Right hindlimb (tissue), 1 donor: ENCODE measurements at regions not wholly inside any gene's neighbourhood (a gene's known extent, or its start where the extent isn't known, plus 50 kb on each side); places are given as distances from the start of the nearest gene placed in this dataset.

Experiments
- DNase-seq: peaks from one replicate; pipeline ENCODE4 v3.0.0-alpha.2; 2018

DNA sequence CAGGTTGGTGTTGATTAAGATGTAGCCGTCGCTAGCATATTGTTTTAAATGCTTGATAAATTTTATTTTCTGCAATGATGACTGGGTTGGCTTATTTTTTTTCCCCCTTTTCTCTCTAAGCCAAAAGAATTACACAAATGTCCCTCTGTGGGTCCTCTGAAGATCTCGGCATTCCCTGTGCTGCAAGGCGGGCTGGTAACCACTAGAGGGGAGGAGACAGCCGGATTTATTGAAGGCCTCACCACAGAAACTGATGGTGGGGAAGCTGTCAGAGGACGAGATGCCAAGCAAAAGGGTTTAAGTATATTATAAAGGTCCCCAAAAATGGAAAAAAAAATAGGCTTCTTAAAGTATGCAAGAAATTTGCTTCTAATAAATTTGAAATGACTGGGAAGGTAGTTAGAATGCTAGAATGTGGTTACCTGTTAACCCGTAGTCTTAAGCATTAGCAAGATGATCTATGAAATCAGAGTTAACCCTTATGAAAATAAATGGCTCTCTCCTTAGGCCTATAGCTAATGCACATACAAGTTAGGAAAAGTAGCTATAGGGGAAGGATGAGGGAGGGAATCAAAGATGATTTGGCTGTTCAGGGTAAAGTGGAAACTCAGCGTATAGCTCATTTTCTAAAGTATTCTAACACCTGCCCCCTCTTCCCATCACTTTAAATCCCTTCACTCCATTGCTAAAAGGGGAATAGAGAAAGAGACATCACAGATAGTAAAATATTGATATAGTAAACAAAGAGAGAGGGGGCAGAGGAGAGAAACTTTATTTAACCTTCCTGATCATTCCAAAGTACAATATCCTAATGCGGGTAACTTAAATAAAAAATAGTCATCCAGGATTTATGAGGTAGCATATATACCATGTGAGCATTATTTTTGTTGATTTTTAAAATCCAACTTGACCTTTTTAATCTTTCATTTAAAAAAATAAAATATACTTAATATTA is 894.5 kb upstream of the POU3F3 start:
- DNase-seq, result peak; percentile 69

- DNase-seq, result no peak
Observed at GRCh38 chr2:103960129-103960513, 893.8 kb upstream of the POU3F3 start.

GRCh38 chr2:103960951-103961350 is 893.0 kb upstream of the POU3F3 start:
- DNase-seq, result no peak

GRCh38 chr2:103961862-103962261 is 892.1 kb upstream of the POU3F3 start:
- DNase-seq, result no peak

DNA sequence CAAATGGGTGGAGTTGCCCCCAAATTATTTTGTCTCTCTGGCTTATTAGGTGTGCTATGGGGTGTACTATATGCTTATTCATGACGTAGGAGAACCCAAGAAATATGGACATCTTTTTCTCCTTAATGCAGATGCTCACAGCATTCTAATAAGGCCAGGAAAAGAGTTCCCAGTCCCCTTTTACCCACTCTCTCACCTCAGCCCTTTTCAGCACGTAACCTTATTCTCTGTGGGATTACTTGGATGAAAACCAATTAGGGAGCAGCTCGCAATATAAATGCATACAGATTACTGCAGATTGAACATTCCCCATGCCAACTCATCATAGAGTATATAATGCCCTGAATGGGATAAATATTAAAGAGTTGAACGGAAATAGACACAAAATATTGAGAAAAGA is 891.2 kb upstream of the POU3F3 start:
- no peak for DNase-seq

- no peak for DNase-seq
Observed at GRCh38 chr2:103963146-103963725, 890.7 kb upstream of the POU3F3 start.

- DNase-seq, result no peak
Observed at GRCh38 chr2:103977241-103977640, 876.7 kb upstream of the POU3F3 start.

DNA sequence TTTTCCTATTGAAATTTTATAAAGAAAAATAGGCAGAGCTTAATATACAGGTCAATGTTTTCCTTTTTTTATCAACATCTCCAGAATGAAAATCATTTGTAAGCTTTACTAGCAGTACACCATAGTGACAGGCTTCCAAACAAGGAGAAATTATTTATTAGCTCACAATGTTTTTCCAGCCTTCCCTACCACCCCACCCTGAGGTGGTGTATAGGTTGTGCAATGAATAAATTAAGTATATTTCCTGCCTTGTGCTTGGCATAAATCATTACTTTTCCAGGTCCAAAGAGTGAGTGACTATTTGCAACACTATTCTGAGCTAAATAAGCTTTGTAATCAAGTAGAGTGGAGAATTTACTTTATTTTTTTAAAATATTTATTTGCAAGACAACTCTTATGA is 876.2 kb upstream of the POU3F3 start:
- DNase-seq, result no peak

DNA sequence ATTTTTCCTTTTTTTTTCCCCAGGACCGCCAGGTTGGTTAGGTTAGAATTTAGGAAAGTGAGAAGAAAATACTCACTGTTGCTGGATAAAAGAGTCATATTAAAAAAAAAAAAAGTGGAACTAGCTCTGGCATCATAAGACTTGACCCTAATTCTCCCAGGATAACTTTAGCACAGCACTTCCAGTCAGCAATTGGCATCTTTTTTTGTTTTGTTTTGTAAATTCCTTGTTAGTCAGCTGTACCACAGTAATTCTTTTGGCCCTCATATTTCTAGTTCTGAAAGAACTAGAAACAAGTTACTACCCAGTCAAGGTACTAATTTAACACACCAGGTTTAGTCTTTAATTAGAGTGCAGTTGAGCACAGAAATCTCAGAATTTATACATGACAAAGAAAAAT is 873.5 kb upstream of the POU3F3 start:
- DNase-seq, result no peak

DNA sequence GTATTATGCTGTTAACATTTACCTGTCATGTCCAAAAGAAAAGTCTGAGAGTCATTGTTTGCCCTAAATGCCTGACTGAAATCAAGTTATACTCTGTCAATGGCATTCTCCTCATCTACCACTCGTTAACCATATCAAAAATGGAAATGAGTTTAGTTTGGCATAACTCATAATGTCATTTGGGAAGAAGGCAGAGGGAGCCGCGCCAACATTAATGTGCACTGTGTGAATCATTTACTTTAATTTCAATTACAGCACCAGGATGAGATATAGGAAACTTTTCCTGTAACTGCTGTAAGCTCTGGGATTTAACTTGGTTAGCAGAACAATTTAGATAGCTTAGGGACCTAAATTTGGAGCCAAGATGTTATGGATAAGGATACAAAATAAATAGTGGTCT is 871.2 kb upstream of the POU3F3 start:
- no peak for DNase-seq

- DNase-seq, result no peak
Observed at GRCh38 chr2:103986001-103986400, 867.9 kb upstream of the POU3F3 start.

DNA sequence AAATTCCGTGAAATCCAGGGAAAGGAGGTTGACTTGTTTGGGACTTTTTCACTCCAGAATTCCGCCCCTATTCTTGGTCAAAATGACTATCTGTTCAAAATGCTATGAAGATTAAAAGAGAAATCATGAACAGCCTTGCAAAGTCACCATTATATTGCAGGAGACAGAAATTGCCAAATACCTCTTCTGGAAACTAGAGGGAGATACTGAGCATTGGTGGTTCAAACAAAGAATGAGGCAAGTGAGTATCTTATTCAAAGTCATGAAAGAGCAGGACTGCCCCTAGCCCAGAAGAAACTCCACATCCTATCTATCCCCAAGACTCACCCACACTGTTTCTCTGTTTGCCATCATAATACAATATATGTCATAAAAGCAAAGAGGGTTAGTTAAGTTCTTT is 862.3 kb upstream of the POU3F3 start:
- DNase-seq, result no peak

GRCh38 chr2:104004821-104005220 is 849.1 kb upstream of the POU3F3 start:
- DNase-seq, result no peak

- DNase-seq, result no peak
Observed at GRCh38 chr2:104016801-104017200, 837.1 kb upstream of the POU3F3 start.

- no peak for DNase-seq
Observed at GRCh38 chr2:104023306-104023705, 830.6 kb upstream of the POU3F3 start.

- DNase-seq, result no peak
Observed at GRCh38 chr2:104023765-104024164, 830.1 kb upstream of the POU3F3 start.

GRCh38 chr2:104025295-104025694 is 828.6 kb upstream of the POU3F3 start:
- no peak for DNase-seq

DNA sequence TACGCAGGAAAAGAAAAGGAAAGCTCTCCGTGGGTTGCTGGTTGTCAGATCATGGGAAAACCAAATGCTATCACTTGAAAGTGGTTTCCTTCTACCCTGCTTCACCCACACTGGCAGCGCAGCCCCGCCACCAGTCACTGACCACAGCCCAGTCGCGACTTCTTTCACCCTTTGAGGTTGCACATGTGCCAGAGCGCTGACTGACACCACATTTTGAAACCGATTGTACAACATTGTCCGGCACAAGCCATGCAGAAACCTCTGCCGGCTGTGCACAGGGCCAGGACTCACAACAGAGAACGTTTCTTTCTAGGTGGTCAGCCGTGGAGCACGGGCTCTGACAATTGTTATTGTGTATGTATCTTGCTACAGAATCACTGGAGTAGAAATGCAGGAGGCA is 827.2 kb upstream of the POU3F3 start:
- DNase-seq, result no peak

DNA sequence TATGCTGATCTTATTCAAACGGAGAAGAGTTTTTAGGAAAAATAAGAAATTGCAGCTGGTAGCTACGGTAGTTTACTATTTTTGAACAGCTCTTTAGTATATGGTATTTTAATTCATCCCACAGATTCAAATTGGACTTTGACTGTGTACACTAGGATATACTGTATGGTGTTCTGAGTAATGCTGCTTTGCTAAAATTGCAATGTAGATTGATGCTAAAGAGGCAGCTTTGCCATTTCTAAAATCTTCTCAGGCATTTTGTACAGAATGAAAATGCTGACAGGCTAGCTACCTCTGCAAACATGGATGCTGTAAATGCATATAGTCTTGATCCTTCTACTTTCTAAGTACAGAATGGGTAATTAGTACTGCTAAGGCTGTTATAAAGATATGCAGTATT is 826.6 kb upstream of the POU3F3 start:
- no peak for DNase-seq

- no peak for DNase-seq
Observed at GRCh38 chr2:104028061-104028460, 825.9 kb upstream of the POU3F3 start.

- no peak for DNase-seq
Observed at GRCh38 chr2:104033399-104033798, 820.5 kb upstream of the POU3F3 start.

DNA sequence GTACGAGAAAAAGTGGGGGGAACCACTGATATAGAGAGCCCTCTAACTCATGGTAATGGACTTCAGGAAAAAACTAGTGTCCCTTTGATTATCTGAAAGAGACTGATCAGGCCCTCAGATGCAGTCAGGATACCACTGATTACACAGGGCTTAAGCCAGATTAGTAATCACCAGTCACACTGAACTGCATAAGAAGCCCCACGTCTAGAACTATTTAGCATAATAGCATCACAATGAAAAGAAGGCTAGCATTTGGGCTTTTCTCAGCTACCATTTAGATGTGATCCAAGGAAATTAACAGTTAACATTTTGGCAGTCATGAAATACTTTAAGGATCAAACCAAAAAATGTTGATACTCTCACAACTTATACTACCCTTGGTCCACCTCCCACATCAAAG is 813.1 kb upstream of the POU3F3 start:
- DNase-seq, result no peak

DNA sequence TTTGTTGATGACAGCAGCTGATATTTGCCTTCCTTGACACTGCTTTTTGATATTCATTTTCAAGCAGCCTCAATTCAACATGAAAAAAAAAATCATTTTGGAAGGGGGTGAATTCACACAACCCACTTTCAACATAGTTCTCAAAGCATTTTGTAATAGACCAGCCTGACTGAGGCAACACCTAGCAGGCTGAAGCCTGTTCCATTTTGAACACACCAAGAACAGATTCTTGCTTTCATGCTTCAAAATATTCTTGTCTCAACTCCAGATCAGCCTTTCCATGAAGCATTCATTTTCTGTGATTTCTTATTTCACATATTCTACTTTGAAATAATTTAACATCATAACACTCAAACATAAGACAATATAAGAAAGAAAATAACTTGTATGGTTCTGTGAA is 812.6 kb upstream of the POU3F3 start:
- DNase-seq, result no peak

DNA sequence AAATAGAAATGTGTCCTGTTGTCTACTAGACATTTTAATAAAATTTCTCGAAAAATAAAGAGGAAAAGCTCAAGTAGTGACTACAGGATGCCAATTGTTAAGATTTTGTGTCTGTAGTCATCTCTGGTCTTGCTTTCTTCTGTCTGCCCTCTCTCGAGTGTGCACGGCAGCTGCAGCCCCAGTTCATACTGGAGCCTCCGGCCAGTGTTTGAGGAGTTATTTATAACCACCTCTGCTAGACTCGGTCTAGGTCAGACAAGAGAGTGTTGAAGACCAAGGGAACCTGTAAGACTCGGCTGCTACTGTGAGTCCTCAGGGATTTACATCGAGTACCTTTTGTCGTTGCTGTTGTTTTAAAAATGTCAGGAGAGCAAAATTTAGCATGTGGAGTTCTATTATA is 810.1 kb upstream of the POU3F3 start:
- DNase-seq, result no peak

GRCh38 chr2:104045071-104045470 is 808.8 kb upstream of the POU3F3 start:
- no peak for DNase-seq
